SU-DHL-6 (cell line): ENCODE measurements at regions not wholly inside any gene's neighbourhood (a gene's known extent, or its start where the extent isn't known, plus 50 kb on each side); places are given as distances from the start of the nearest gene placed in this dataset.

Experiments
- CTCF ChIP-seq: fragments of 200-600 bp; sonication (generic); IDR thresholded peaks from one replicate; pipeline ENCODE4 v1.5.1; 2017; ENCODE audit warnings: antibody characterized with exemption, mild to moderate bottlenecking, low read length, moderate library complexity; ENCODE audit not compliant: insufficient read depth, poor library complexity, severe bottlenecking
- EZH2phosphoT487 ChIP-seq: fragments of 200-600 bp; sonication (generic), shearing (Covaris generic); conservative IDR thresholded peaks from 2 replicates; pipeline ENCODE4 v1.6.1; 2018; ENCODE audit warnings: mild to moderate bottlenecking, antibody characterized with exemption, low read length, moderate library complexity, mixed read lengths

- TF ChIP-seq CTCF: no peak
- no peak for TF ChIP-seq EZH2phosphoT487
Observed at GRCh38 chr12:87008785-87009384, 752.7 kb upstream of the MGAT4C start.
